Kidney capillary endothelial cell (primary cell): ENCODE measurements at regions not wholly inside any gene's neighbourhood (a gene's known extent, or its start where the extent isn't known, plus 50 kb on each side); places are given as distances from the start of the nearest gene placed in this dataset.
"Not testable (repeated sequence)": the region's sequence is repeated elsewhere in the genome, so short reads cannot be mapped to it uniquely, and the experiment has no call there.

ENCODE experiments used
- DNase-seq: peaks from one replicate; pipeline ENCODE4 v3.0.0-alpha.2; 2018; ENCODE audit warnings: low spot score

DNA sequence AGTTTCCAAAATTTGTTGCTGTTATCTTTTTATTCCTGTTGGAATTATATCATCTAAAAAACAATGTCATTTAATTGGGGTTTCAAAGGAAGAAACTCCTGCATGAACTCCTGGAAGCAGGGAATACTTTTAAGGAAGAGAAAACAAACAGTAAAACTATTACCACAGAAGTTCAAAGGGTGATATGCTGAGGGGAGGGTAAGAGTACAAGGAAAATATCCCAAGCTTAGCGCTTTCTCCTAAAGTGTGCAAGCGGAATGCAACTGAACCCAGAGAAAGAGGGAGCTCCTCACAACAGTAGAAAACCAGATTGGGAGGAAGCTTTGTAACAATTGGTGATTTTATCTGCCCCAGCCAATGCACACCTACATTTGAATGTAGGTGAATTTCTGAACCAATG, 175.1 kb downstream of the NUFIP1 start:
- no peak for DNase-seq

DNA sequence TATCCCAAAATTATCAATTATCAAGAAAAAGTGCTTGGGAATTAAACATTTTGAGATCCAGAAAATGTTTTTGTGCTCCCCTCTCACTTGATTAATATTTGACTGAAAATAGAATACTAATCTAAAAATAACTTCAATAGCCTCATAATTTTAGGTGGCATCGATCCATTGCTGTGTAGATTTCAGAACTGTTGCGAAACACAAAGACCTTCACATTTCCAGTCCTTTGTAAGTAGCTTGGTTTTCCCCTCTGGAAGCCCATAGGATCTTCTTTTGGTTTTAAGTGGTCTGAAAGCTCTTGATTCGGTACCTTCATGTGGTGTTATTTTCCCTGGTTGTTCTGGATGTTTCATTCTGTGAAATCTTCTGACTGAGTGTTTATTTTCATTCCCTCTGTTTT, 176.5 kb downstream of the NUFIP1 start:
- DNase-seq: no peak

DNA sequence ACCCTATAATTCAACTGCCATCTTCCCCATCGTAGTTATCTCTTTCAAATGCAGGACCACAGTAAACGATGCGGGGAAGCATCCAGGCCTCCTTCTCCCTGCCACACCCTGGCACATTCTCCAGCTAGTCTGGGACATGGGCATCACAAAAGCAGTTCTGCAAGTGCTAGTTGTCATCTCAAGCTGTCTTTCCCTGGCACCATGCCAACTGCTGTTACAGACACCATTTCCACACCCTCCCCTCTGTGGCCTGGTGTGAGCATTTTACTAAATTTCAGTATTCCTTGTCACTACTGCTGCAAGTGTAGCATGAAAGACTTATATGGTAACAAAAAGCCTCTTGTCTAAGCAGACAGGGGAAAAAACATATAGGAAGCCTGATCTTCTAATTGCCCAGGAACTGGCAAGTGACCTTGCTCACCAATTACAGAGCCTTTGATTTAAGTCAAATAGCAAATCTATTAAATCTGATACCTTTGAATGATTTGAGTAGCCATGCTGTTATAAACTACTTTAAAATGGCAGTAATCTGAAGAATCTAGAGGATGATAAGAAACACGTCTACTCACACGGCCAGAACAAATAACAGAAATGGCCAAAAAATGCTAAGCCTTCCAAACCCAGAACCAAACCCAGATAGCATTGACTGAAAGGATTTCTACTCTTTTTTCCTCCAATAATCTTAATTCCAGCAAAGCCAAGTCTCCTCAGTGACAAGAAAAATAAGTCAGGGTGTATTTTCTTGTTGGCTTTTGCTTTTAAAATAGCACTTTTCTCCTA, 179.0 kb downstream of the NUFIP1 start:
- DNase-seq: no peak

DNA sequence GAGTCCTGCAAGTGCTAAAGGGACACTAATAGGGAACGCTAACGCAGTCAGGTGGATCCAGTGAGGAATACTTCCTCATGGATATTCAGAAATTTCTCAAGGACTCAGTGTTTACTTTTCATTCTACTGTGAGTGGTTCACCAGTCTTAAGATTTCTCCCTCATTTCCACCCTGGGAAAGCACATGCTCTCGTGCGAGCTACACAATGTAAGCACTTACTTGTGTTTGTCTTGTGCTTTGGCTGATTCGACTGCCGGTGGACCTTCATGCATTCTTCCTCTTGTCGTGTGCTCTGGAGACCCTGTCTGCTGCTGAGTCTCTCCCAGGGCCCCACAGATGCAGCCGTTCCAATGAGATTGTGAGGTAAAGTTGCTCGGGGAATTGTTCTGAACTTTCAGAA, 180.1 kb downstream of the NUFIP1 start:
- DNase-seq: no peak

DNA sequence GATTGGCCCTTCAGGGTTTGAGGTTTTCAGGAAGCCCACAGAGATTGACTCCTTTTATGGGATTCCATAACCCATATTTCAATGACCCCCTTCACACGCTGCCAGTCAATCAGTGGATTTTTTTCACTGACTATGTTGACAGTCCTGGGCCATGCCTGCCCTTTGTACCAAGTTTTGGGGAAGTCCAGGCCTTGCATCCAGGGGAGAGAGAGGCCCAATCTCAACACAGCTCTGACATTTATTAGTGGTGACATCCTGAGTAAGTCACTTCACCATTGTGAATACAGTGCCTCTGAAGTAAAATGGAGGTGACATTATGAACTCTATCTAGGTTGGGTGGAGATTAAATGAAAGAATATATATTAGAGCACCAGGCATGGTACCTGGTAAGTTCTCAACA, 181.1 kb downstream of the NUFIP1 start:
- no peak for DNase-seq

DNA sequence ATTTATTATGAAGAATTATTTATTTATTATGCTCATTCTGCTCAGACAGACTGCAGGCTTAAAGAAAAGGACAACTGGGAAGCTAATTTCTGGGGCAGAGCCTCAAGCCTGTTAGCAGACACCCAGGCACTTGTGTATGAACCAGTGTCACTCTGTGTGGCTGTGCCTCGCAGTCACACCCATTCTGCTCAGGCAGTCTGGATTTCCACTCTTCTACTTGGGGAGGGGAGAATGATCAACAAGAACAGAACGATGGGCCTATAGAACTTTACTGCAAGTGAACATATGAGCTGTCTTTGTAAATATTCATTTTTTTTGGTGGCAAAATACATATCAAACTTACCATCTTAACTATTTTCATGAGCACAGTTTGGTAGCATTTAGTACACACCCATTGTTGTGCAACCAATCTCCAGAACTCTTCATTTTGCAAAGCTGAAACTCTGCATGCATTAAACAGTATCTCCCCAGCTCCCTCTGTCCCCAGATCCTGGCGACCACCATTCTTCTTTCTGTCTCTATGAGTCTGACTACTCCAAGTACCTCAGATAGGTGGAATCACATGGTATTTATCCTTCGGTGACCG, 181.7 kb downstream of the NUFIP1 start:
- no peak for DNase-seq

DNA sequence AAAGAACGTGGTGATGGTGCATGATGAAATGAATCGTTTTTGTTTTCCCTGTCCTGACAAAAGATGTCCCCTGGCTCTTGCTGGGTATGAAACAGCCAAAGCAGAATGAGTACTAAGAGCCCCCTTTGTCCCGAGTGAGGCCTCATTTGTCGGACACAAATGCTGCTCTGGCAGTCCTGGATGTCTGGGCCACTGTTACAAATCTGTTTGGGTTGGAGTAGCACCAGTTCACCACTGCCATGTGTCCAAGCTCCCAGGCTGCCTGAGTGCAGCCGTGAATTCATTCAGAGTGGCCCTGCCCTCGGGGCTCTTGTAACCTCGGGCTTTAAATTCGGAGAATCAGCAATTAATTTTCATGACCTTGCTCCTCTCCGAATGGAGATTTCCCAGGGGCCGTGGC, 182.4 kb downstream of the NUFIP1 start:
- no peak for DNase-seq

DNA sequence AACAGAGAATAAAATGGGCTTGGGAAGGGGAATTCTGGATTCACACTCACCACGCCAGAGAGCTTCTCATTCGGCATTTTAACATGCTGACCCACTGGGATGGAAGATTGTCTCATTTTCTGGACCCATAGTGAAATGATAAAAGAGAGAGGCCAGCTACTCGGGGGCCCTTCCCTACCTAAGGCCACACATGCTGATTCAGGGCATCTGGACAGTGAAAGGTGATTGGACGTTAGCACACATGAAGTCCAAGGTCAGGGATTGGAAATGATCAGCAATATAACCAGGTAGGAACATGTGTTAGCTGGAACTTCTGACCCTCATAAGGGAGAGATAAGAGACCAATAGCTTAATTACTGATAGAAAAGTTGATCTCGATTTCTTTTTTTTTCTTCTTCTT, 183.7 kb downstream of the NUFIP1 start:
- DNase-seq: no peak

DNA sequence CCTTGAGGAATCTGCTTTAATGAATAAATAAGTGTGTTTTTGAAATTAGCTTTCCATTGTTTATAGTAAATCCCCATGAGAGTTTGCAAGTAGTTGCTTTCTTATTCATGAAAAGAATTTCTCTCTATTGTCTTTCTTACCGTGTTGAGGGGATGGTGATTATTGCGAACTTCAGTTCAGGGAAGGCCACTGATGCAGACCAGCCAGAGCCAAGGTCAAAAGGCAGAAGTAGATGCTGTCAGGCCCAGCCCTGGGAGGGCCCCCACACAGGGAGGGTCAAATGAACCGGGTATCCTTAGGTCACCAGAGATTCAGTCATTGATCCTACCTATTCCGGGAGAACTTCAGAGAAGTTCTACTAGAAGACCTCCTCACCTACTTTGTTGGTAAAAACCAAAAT, 185.9 kb downstream of the NUFIP1 start:
- no peak for DNase-seq

DNA sequence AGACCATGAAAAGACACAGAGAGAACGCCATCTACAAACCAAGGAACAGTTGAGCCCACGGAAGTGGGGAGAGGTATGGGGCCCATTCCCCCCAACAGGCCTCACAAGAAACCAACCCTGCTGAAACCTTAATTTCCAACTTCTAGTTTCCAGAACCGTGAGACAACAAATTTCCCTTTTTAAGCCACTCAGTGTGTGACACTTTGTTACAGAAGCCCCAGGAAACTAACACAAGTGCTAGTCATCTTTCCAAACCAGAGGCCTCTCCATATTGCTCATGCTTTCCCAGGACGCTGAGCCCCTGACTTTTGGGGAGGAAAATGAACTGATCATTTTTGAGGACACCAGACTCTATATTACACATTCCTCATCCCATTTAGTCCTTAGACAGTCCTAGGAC, 186.8 kb downstream of the NUFIP1 start:
- DNase-seq: no peak

DNA sequence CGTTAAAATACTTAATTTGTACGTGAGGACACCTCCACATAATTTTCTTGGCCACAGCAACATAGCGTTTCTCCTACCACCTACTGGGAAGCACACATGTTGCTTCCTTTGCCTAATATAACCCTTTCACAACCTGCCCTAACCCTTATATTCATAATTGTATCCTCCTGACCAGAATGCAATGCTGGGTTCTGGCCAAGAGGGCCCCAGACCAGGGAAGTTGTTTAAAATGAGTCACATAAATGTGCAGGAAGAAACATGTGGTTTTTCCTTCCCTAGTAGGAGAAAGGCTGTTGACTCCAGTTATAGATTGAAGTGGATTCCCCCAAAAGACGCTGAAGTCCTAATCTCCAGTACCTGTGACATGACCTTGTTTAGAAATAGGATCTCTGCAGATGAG, 187.3 kb downstream of the NUFIP1 start:
- peak; percentile 86 for DNase-seq

DNA sequence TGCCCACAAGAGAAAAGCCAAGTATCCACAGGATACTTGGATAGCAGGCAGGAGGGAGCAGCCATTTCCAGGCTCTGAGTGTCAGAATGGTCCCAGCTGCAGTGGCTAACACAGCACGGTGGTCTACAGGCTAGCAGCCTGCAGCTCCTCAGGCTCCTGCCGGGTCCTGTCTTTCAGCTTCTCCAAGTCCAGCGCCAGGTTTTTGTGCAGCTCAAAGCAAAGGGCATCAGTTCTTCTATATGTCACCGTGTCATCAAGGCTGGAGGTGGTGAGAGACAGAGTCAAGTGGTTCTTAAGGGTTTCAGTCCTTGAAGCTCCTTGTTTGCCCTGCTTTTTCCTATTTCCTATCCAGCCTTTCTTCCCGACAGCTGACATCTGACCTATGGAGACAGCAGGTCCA, 188.6 kb downstream of the NUFIP1 start:
- no peak for DNase-seq

DNA sequence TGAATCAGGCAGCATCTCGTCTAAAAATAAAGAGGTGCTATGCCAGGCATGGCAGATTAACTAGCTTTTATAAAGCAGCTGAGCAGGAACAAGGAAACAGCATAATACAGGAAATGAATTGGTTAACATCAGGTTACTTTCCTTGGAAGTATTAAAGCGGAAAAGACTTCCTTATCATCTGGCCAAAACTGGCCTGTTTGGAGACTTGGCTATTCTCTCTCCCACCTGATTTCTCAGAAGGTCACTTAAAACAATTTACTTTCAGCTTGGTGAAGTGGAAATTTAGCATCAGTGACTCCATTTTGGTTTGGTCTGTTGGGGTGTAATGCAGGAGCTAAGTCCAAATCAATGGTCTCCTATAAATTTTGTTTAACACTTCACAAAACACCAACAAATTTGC, 191.6 kb downstream of the NUFIP1 start:
- DNase-seq: no peak

DNA sequence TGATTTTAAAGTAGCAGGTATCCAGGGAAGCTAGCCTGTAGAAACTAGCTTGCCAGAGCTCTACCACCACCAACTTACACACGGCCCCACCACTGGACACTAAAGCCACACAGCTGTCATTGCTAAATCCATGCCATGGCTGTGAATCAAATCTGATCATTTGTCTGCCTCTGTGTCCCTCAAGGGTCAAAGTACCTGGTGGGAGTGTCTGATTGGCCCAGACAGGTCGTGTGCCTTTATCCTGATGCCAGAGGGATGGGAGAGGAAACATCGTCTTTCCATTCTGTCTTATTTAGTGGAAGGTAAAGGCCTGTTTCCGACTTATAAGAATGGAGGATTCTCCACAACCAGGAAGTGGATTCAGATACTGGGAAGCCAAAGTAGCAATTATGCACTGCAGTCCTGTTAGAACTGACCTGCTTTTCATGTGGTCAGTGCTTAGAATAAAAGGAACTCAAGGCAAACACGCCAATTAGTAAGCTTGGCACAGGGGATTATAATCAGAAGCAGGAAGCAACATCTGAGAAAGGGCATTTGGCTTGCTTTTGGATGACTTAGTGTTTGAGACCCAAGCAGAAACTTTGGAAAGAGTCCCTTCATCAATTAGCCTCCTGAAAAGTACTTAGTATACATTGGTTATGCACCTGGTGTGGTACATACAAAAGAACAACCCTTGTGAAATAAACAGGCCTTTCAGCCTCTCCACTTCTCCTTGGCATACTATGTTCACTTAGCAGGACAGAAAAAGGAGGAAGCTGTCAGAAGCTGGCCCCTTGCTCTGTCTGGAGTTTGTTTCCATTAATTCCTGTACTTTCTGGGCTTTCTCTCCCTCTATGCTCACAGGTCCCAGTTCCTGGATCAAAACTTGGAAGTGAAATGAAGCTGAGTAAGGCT, 192.4 kb downstream of the NUFIP1 start:
- no peak for DNase-seq

DNA sequence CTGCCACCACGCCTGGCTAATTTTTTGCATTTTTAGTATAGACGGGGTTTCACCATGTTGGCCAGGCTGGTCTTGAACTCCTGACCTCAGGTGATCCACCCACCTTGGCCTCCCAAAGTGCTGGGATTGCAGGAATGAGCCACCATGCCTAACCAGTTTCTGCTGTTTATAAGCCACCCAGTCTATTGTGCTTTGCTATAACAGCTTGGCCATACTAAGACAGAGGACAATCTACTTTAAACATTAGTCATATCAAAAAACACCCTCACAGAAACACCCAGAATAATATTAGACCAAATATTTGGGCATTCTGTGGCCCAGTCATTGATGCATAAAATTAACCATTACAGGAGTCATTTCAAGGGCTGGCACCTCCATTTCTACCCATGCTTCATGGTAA, 193.2 kb downstream of the NUFIP1 start:
- not testable (repeated sequence) for DNase-seq

DNA sequence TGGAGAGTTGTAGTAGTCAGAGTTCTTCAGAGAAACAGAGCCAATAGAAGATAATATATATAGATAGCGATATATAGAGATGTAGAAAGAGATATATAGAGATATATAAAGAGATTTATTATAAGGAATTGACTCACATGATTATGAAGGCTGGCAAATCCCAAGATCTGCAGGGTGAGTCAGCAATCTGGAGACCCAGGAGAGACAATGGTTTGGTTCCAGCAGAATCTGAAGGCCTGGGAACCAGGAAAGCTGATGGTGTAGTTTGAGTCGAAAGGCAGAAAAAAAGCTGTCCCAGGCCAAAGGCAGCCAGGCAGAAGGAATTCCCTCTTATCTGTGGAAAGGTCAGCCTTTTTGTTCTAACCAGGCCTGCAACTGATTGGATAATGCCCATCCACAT, 194.1 kb downstream of the NUFIP1 start:
- peak; percentile 33 for DNase-seq

DNA sequence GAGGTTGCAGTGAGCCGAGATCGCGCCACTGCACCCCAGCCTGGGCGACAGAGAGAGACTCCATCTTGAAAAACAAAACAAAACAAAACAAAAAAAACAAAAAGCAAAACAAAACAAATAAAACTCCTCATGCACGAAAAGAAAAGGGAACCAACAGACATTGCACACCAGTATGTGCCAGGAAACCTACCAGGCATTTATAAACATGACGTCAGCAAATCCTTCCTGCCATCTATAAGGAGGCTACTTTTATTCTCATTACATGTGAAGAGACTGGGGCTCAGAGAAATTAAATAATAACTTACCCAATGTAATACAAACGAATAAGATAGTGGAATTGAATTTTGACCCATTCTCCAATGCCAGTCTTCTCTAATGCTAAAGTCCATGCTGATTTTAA, 197.2 kb downstream of the NUFIP1 start:
- no peak for DNase-seq

DNA sequence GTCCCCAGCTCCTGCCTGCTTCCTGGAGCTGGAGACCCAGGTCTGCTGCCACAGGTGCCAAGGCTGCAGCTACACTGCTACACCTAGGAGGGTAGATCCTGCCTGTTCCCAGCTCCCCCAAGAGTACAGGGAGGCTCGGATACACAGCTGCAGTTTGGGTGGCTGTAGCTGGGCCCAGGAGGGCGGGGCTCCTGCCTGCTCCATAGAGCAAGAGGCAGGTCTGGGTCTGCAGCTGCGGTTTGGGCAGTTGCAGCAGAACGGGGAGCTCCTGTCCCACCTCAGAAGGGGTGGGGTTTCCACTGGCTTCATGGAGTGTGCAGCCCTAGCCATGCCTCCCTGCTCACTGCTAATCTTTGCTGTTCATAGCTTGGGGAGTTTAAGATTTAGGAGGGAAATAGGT, 199.0 kb downstream of the NUFIP1 start:
- no peak for DNase-seq

DNA sequence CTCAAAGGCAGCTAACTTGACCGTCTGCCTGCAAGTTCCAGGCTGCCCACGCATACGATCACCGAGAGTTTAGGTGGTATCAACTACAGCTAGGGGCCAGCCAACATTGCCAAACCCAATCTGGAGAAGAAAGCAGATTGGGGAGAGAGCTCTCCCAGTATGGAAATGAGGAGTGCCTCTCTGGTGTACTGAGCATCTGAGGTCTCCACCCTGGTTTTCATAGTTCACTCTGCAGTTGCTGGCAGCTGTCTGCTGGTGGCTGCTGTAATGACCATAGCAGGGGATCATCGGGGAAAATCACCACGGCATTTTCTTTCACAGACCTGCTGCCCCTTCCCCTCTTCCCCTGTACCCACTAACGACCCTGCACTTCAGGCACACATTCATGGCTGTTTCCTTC, 201.7 kb downstream of the NUFIP1 start:
- DNase-seq: no peak

DNA sequence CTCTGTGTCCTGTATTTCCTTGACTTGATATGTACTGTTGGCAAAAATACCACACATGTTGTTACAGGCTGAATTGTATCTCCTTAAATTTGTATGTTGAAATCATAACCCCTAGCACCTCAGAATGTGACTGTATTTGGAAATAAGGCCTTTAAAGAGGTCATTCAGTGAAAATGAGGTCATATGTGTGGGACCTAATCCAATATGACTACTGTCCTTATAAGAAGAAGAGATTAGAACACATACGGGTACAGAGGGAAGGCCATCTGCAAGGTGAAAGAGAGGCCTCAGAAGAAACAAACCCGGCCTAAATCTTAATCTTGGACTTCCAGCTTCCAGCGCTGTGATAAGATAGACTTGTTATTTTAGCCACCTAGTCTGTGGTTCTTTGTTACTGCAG, 202.5 kb downstream of the NUFIP1 start:
- no peak for DNase-seq

DNA sequence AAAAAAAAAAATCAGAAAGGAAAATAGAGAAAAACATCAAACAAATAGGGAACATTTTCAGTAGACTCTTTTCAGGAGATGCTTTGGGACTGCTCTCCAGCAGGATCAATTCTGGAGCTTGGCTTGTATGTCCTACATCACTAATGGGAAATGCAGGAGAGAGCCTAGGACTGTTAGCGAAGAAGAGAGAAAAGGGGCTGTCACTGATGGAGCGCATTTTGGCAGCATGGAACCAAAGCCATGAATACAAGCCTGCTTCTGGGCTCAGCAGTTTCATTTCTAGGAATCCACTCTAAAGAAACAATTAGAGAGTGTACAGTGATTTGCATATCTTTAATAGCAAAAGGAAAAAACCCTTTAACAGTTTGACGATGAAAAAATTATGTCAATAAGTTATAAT, 203.9 kb downstream of the NUFIP1 start:
- DNase-seq: no peak

DNA sequence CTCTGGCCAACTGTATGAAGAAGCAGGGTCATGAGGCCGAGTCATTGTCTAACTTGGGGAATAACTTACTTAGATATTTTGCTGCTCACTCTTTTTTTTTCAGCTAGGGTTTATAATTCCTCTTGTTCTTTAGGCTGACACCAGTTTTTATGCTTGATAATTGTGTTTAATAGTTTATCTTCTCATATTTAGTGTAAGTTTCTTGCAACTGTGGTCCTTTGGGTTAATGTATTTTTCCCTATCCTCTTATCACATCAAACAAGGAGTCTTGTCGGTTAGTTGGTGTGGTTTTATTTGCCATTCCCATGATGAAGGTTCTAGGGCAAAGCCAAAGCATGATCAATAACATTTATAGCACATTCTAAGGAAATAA, 204.6 kb downstream of the NUFIP1 start:
- DNase-seq: no peak

DNA sequence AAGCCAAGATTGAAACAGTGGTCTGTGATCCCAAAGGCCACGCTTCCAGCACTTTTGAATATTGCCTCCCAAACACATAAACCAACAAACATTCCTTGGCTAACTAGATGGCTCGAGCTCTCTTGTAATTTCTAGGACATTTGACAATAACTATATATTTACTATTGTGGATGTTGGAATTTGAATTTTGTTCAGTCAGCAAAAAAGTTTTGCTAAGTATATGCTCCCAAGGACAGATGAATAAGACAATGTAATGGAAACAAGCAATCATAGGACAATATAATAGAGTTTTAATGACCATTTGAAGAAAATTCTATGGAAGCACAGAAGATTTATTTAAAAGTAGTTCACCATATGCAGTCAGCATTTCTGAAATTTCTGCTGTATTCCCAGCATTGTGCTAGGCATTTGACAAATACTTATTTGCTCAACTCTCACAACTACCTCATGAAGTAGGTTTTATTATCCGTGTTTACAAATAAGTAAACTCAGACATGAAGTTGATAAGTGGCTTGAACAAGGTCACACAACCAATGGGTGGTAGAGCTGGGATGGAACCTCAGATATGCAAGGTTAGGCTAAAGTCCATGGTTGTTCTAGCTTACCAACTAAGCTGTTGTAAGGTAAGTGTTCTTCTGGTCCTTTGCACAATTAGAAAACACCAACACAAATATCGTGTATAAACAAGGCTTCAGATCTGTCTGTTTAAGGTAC, 205.1 kb downstream of the NUFIP1 start:
- DNase-seq: no peak
